ENCODE measurements at regions not wholly inside any gene's neighbourhood (a gene's known extent, or its start where the extent isn't known, plus 50 kb on each side); places are given as distances from the start of the nearest gene placed in this dataset.

DNA sequence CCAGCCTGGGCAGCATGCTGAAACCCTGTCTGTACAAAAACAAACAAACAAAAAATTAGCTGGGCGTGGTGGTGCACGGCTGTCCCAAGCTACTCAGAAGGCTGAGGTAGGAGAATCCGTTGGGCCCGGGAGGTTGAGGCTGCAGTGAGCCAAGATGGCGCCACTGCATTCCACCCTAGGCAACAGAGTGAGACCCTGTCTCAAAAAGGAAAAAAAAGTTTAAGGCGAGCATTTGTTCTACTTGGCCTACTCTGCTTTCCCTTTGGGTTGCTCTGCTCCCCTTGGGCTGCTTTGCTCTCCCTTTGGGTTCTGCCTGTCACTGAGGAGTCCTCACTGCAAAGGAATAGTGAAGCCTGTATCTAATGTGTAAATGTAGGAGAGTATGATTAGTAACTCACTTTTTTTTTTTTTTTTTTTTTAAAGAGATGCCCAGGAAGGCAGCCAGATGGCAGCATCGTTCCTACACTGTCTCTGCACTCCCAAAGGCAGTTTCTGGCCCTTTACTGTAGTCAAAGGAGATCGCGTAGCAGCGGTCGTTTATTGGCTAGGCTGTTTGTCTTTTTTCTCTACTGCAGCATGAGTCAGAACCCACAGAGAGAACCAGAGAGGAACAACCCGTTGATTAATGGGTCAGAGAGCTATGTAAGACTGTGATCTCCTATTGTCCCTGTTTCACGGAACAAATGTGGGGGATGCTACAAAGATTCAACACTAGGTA lies 118.3 kb upstream of the CWC22 start:
- TF ChIP-seq, protein P1, sequence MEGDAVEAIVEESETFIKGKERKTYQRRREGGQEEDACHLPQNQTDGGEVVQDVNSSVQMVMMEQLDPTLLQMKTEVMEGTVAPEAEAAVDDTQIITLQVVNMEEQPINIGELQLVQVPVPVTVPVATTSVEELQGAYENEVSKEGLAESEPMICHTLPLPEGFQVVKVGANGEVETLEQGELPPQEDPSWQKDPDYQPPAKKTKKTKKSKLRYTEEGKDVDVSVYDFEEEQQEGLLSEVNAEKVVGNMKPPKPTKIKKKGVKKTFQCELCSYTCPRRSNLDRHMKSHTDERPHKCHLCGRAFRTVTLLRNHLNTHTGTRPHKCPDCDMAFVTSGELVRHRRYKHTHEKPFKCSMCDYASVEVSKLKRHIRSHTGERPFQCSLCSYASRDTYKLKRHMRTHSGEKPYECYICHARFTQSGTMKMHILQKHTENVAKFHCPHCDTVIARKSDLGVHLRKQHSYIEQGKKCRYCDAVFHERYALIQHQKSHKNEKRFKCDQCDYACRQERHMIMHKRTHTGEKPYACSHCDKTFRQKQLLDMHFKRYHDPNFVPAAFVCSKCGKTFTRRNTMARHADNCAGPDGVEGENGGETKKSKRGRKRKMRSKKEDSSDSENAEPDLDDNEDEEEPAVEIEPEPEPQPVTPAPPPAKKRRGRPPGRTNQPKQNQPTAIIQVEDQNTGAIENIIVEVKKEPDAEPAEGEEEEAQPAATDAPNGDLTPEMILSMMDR (IDR thresholded peaks at IDR 0.05): peak; percentile 82
- no peak for TF ChIP-seq TCF7L2 (IDR thresholded peaks at IDR 0.05; ENCODE audit: low read depth, low read length)
